Epithelial cell of proximal tubule (primary cell): ENCODE measurements at regions not wholly inside any gene's neighbourhood (a gene's known extent, or its start where the extent isn't known, plus 50 kb on each side); places are given as distances from the start of the nearest gene placed in this dataset.

Source experiments
- DNase-seq: peaks from one replicate; pipeline ENCODE4 v3.0.0-alpha.2; 2011; ENCODE audit warnings: low read depth
- H3K4me3 ChIP-seq: 2 replicates; pipeline ENCODE4 v1.5.1; 2011; ENCODE audit warnings: low read depth, mild to moderate bottlenecking, low read length
- TF ChIP-seq, protein P1 (sequence below): conservative IDR thresholded peaks from 2 replicates; pipeline ENCODE4 v1.5.1; 2012; ENCODE audit warnings: low read depth, mild to moderate bottlenecking, low read length

- DNase-seq, result no peak
- TF ChIP-seq, protein P1, sequence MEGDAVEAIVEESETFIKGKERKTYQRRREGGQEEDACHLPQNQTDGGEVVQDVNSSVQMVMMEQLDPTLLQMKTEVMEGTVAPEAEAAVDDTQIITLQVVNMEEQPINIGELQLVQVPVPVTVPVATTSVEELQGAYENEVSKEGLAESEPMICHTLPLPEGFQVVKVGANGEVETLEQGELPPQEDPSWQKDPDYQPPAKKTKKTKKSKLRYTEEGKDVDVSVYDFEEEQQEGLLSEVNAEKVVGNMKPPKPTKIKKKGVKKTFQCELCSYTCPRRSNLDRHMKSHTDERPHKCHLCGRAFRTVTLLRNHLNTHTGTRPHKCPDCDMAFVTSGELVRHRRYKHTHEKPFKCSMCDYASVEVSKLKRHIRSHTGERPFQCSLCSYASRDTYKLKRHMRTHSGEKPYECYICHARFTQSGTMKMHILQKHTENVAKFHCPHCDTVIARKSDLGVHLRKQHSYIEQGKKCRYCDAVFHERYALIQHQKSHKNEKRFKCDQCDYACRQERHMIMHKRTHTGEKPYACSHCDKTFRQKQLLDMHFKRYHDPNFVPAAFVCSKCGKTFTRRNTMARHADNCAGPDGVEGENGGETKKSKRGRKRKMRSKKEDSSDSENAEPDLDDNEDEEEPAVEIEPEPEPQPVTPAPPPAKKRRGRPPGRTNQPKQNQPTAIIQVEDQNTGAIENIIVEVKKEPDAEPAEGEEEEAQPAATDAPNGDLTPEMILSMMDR, result no peak
- H3K4me3 ChIP-seq, result no peak overlapping the region
These were observed 233.7 kb downstream of the ENC1 start for GRCh38 chr5:74406844-74407243.

DNA sequence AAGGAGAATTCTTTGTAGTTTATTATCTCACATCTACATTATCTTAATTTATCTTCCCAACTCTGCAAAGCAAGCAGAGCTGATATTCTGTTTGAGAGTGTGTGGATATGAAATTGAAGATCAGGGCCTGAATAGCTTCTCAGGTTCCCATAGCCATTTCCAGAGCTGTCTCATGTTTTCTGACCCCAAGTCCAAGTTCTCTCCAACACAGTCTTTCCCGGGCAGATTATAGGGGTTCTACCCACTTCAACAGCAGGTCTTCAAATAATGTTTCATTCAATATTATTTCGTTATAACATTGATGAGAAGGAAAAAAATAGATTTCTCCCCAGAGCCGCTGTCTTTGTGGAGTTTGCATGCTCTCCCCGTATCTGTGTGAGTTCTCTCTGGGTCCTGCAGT, 234.9 kb downstream of the ENC1 start:
- DNase-seq, result no peak
- H3K4me3 ChIP-seq, result no peak overlapping the region
- TF ChIP-seq, protein P1, result no peak

DNA sequence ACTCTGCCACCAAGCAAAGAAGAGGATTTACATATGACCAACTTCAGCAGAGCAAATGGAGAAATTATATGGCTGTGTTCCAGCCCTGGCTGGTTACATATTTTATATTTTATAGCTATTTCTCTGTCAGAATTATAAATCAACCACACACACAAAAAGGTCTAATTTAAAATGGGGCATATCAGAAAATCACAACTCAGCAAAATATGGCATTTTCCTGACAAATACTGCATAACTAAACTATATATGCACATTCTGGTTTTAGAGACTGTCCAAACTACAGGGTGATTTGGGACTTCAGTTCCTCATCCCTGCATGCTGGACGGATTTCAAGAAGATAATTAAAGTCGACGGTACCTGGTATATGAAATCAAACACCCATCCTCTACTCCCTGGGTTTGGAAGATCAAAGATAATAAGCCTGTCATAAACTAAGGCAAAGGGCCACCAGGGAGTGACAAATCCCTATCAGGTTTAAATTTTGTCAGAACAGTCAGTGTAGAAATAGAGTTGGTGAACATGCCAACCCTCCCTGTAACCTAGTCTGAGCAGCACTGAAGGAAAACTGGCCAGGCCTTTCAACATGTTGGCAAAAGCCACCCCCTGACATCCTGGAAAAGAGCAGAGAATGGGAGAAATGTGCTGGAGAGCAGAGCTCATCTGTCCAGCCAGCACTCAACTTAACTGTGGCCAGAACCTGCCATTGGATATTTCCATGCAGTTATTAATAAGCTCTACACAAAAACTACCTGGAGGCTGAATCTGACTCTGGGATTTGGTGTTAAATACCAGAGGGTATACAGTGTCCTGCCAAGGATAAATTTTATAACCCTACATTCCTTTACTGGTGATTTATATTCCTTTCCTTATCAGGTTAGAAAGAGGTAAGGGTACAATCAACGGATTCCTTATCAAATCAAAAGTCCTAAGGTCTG, 235.7 kb downstream of the ENC1 start:
- H3K4me3 ChIP-seq, result no peak overlapping the region
- no peak for DNase-seq
- TF ChIP-seq, protein P1, result no peak

GRCh38 chr5:74403771-74404170, 236.8 kb downstream of the ENC1 start:
- DNase-seq, result no peak
- TF ChIP-seq, protein P1, result no peak
- H3K4me3 ChIP-seq, result no peak overlapping the region

DNA sequence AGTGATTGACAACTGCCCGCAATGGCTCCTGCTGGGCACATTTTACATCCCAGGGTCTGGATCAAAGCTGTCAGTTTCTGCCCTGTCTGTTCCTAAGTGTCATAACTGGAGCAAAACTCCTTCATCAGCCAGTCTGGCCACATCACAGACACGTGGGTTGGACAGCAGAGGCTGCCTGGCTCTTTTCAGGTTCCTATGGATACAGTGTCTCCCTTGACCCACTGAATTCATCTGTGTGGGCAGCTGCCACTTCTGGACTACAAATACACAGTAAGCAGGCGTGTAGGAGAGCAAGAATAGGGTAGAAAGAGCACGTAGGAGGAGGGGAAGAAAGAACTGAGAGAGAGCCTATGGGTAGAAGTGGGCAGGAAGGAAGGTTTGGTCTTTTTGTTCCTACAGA, 238.0 kb downstream of the ENC1 start:
- no peak for DNase-seq
- H3K4me3 ChIP-seq, result no peak overlapping the region
- TF ChIP-seq, protein P1, result no peak

DNA sequence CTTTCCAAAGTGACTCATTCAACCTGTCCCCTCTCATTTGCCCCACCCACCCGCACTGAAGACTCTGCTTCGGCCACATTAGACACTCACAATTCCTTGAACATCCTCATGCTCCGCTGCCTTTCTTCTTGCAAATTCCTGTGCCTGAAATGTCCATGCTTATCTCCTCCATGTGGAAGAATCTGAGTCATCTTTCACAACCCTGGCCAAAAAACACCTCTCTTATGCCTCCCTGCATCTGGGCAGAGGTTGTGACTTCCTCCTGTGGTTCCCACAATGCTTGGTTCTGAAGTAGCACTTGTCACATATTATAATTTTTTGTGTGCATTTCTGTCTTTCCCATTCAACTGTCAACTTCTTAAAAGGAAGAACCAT, 238.6 kb downstream of the ENC1 start:
- TF ChIP-seq, protein P1, result no peak
- H3K4me3 ChIP-seq, result no peak overlapping the region
- peak; percentile 48 for DNase-seq
